ENCODE measurements at regions not wholly inside any gene's neighbourhood (a gene's known extent, or its start where the extent isn't known, plus 50 kb on each side); places are given as distances from the start of the nearest gene placed in this dataset.

DNA sequence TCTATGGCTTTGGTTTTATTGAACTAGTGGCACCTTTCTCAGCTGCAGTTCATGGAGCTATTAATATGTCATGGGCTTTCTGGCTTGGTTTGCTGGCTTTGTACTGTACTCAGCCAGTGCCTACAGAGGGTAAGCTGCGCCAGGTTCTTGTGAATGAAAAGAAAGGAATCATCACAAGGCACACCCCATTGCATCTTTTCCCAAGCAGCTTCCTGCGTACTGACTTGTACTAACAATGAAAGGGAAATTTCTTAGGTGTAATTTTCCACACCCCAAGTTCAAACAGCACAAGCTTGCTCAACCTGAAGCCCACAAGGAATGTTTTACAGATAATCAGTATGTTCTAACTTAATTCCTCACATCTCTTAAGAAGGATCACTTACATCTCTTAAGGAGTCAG is 78.0 kb upstream of the TNFSF18 start:
- H3K4me1 ChIP-seq, result peaks cover 0 to 1% (median 0%) of the 10 kb centered on the region in 4 donors
- no peak overlapping the region for H3K27ac ChIP-seq
- DNase-seq, result no peak
- no peak overlapping the region for H3K4me3 ChIP-seq
- whole genome bisulfite sequencing, 2 donors, result 52 to 72% methylated on average over 2 of the region's 2 CpGs
- TF ChIP-seq, protein P1, sequence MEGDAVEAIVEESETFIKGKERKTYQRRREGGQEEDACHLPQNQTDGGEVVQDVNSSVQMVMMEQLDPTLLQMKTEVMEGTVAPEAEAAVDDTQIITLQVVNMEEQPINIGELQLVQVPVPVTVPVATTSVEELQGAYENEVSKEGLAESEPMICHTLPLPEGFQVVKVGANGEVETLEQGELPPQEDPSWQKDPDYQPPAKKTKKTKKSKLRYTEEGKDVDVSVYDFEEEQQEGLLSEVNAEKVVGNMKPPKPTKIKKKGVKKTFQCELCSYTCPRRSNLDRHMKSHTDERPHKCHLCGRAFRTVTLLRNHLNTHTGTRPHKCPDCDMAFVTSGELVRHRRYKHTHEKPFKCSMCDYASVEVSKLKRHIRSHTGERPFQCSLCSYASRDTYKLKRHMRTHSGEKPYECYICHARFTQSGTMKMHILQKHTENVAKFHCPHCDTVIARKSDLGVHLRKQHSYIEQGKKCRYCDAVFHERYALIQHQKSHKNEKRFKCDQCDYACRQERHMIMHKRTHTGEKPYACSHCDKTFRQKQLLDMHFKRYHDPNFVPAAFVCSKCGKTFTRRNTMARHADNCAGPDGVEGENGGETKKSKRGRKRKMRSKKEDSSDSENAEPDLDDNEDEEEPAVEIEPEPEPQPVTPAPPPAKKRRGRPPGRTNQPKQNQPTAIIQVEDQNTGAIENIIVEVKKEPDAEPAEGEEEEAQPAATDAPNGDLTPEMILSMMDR (IDR thresholded peaks at IDR 0.05), result no peak
- TF ChIP-seq EP300 (IDR thresholded peaks at IDR 0.05) (no peak), POLR2A (IDR thresholded peaks at IDR 0.05) (no peak), POLR2AphosphoS5 (IDR thresholded peaks at IDR 0.05) (no peak)
- H3K9me3 ChIP-seq, result no peaks in the 10 kb centered on the region
- intact Hi-C loops (cut with DNase I), result no loop called here
- H3K27me3 ChIP-seq, result no peaks in the 10 kb centered on the region
- H3K36me3 ChIP-seq, result no peaks in the 10 kb centered on the region

DNA sequence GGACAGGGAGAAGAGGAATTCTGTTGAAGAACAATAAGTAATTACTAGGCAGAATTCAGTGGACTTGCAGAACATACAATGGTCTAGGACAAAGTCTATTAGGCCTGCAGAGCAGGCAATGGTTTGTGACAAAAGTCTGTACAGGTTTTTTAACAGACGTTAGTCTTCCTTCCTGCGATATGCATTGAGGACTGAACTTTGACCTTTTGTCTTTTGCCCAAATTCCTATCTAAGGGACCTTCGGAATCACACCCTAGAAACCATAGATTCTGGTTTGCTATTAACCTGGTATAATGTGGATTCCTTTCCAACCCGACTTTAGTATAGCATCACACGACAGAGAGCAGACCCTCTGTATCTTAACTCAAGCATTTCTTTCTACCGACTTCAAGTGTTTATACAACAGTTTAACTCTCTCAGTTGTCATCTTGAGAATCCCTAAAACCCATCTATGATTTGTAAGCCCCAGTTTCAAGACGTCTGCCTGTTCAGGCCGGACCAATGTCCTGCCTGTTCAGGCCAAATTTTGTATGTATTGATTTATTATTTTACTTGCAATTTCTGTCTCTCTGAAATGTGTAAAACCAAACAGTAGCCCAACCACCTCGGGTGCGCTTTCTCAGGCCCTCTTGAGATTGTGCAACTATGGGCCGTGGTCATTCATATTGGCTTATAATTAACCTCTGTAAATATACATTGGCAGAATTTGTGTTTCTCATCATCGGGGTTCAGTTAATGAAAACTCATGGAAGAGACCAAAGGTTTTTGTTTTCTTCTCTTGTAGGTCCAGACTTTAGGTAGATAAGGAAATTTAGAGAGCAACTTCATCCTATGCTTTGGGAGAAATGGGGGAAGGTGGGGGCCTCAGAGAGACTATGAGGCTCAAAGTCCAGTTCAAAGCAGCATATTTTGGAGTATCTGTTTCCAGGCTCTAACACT is 76.9 kb upstream of the TNFSF18 start:
- Histone ChIP-seq H3K4me3 (no peak overlapping the region), H3K9me3 (no peaks in the 10 kb centered on the region), H3K4me1 (peaks cover 0 to 11% (median 8%) of the 10 kb centered on the region in 4 donors), H3K36me3 (no peaks in the 10 kb centered on the region), H3K27me3 (no peaks in the 10 kb centered on the region), H3K27ac (no peak overlapping the region)
- no peak for TF ChIP-seq POLR2AphosphoS5 (IDR thresholded peaks at IDR 0.05)
- TF ChIP-seq EP300 (IDR thresholded peaks at IDR 0.05), result no peak
- TF ChIP-seq, protein P1 (IDR thresholded peaks at IDR 0.05), result no peak
- no peak for TF ChIP-seq POLR2A (IDR thresholded peaks at IDR 0.05)
- no peak for DNase-seq
- WGBS, 2 donors, result 39 to 67% methylated on average over 12 of the region's 12 CpGs
- intact Hi-C loops (cut with DNase I), result no loop called here

DNA sequence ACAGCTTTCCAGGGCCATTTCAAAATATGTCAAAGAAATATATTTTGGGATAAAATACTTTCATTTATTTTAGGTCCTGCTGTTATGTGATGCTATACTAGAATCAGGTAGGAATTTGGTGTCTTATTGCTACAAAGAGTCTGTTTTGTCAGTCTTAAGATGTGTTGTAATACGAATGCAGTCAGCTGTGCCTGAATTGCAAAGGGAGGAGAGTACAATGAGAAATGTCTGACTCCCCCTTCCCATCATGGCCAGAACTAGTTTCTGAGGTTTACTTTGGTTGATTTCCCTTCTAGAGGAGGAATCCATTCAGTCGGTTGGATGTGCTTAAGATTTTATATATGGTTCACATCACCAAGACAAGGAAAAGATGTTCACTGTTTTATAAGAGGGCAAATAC is 75.7 kb upstream of the TNFSF18 start:
- intact Hi-C loops (cut with DNase I), result no loop called here
- Histone ChIP-seq H3K4me3 (no peak overlapping the region), H3K9me3 (no peaks in the 10 kb centered on the region), H3K36me3 (no peaks in the 10 kb centered on the region), H3K4me1 (peaks cover 0 to 18% (median 14%) of the 10 kb centered on the region in 4 donors), H3K27me3 (no peaks in the 10 kb centered on the region), H3K27ac (no peak overlapping the region)
- 79 to 95% methylated on average over 2 of the region's 2 CpGs for WGBS, 2 donors
- TF ChIP-seq, protein P1 (IDR thresholded peaks at IDR 0.05), result no peak
- TF ChIP-seq POLR2A (IDR thresholded peaks at IDR 0.05) (no peak), EP300 (IDR thresholded peaks at IDR 0.05) (no peak), POLR2AphosphoS5 (IDR thresholded peaks at IDR 0.05) (no peak)
- DNase-seq, result no peak

DNA sequence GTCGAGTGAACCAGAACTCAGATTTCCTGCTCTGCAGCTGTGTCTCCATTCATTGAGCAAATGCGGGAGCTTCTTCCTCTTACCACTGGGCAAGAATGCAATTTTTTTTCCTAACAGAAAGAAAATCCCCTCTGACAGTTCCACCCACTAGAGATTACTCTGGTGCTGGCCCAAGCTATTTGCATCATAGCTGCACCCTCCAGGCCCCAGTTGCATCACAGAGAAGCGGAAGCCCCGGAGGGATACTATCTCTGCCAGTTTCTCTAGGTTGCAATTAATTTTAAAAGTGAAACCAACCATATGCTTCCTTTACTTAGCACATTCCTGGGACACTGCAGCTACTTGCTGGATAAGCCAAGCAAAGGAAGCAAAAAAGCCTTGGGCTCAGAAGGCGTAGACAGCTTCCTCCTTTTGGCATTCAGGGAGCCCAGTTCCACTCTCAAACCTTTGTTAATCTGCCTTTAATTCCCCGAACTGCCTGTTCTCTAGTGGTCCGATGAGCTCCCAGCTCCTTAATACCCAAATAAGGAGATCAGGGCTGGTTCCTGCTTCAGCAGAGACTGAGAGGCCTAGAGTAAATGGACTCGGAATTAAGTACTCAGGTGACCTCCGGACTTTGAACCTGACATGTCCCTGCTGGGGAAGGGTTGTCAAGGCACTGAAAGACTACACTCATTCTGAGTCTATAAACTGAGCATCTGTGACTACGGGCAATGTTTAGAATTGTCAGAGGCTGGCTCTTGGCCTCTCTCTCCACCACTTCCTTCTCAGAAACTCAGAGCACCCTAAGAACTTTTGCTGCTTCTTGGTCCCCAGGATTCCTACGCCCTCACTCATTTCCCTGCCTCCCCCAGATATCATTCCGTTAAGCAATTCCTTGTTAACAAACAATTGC is 72.5 kb upstream of the TNFSF18 start:
- peak; percentile 93 for DNase-seq
- peak overlapping the region; percentile 77 to 86 (median 81) for H3K27ac ChIP-seq
- WGBS, 2 donors, result 37 to 39% methylated on average over 12 of the region's 12 CpGs
- no peaks in the 10 kb centered on the region for H3K27me3 ChIP-seq
- intact Hi-C loops (cut with DNase I), result loop anchor here (5.0 kb wide), 1 partner anchor 79 kb away; no protein-coding TSS in a partner anchor
- no peaks in the 10 kb centered on the region for H3K36me3 ChIP-seq
- H3K4me1 ChIP-seq, result peaks cover 0 to 18% (median 14%) of the 10 kb centered on the region in 4 donors
- peak overlapping the region in 3 of 4 donors; percentile 28 to 43 (median 38) for H3K4me3 ChIP-seq
- no peaks in the 10 kb centered on the region for H3K9me3 ChIP-seq
- TF ChIP-seq POLR2AphosphoS5 (IDR thresholded peaks at IDR 0.05), result peak; percentile 33 to 66 (median 56)
- no peak for TF ChIP-seq POLR2A (IDR thresholded peaks at IDR 0.05)
- TF ChIP-seq EP300 (IDR thresholded peaks at IDR 0.05), result peak in 2 of 4 donors; percentile 31 to 67
- TF ChIP-seq, protein P1 (IDR thresholded peaks at IDR 0.05), result peak in 1 of 4 experiments; percentile 2
